ENCODE measurements at regions not wholly inside any gene's neighbourhood (a gene's known extent, or its start where the extent isn't known, plus 50 kb on each side); places are given as distances from the start of the nearest gene placed in this dataset.
"Not testable (repeated sequence)": the region's sequence is repeated elsewhere in the genome, so short reads cannot be mapped to it uniquely, and the experiment has no call there.

GRCh38 chr7:115789473-115789872, 241.1 kb downstream of the TFEC start:
- not testable (repeated sequence) for DNase-seq

GRCh38 chr7:115782696-115783490, 247.7 kb downstream of the TFEC start:
- DNase-seq, result no peak

- no peak for DNase-seq
These were observed 251.0 kb downstream of the TFEC start for GRCh38 chr7:115779561-115779960.

GRCh38 chr7:115775981-115776380, 254.6 kb downstream of the TFEC start:
- no peak for DNase-seq

- no peak for DNase-seq
These were observed 267.2 kb downstream of the TFEC start for GRCh38 chr7:115763347-115763746.

GRCh38 chr7:115758025-115758424, 272.5 kb downstream of the TFEC start:
- DNase-seq, result no peak

GRCh38 chr7:115754226-115754625, 276.3 kb downstream of the TFEC start:
- DNase-seq, result no peak

- no peak for DNase-seq
These were observed 280.6 kb downstream of the TFEC start for GRCh38 chr7:115749924-115750323.

- no peak for DNase-seq
These were observed 282.3 kb downstream of the TFEC start for GRCh38 chr7:115748123-115748738.

- no peak for DNase-seq
These were observed 283.4 kb downstream of the TFEC start for GRCh38 chr7:115747174-115747573.

- DNase-seq, result no peak
These were observed 290.5 kb downstream of the TFEC start for GRCh38 chr7:115740043-115740442.

GRCh38 chr7:115734641-115735040, 295.9 kb downstream of the TFEC start:
- no peak for DNase-seq

GRCh38 chr7:115731796-115732471, 298.6 kb downstream of the TFEC start:
- no peak for DNase-seq

GRCh38 chr7:115728518-115728917, 302.0 kb downstream of the TFEC start:
- no peak for DNase-seq

- DNase-seq, result no peak
These were observed 306.0 kb downstream of the TFEC start for GRCh38 chr7:115724400-115725056.

- DNase-seq, result no peak
These were observed 308.1 kb downstream of the TFEC start for GRCh38 chr7:115722302-115722977.

GRCh38 chr7:115721293-115722217, 309.0 kb downstream of the TFEC start:
- no peak for DNase-seq

- DNase-seq, result no peak
These were observed 310.6 kb downstream of the TFEC start for GRCh38 chr7:115719963-115720362.

- no peak for DNase-seq
These were observed 320.9 kb downstream of the TFEC start for GRCh38 chr7:115709664-115710063.

GRCh38 chr7:115708013-115708341, 322.6 kb downstream of the TFEC start:
- no peak for DNase-seq

GRCh38 chr7:115707258-115708012, 323.1 kb downstream of the TFEC start:
- DNase-seq, result no peak
